ENCODE measurements at regions not wholly inside any gene's neighbourhood (a gene's known extent, or its start where the extent isn't known, plus 50 kb on each side); places are given as distances from the start of the nearest gene placed in this dataset.

DNA sequence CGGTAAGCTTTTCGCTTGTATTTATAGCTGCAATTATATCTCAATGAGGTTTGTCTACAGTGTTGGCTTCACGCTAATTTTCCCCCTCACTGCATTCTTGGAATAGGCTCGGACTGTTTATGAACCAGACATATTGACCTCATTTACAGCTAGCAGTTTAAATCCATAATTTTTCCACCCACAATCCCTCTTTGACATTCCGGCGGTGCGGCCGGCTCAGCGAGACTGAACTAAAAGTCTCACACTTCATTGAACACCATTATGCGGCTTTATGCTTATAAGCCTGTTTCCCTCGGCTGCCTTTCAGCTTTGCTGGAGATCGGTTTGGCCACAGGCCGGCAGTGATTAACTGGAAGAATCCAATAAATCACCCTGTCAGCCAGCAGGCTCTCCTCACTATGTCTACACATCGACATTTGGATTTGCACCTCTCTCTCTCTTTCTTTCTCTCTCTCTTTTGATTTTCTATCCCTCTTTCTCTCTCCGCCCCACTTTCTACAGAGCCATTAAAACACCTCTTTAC is 315.0 kb upstream of the TLE4 start:
- peak overlapping the region; percentile 7; the same call in 1 of the 2 replicates for H3K4me3 ChIP-seq
- peak; percentile 69 for DNase-seq
- H3K9me3 ChIP-seq = no peaks in the 10 kb centered on the region
- H3K36me3 ChIP-seq = no peaks in the 10 kb centered on the region
- H3K27me3 ChIP-seq = no peaks in the 10 kb centered on the region

DNA sequence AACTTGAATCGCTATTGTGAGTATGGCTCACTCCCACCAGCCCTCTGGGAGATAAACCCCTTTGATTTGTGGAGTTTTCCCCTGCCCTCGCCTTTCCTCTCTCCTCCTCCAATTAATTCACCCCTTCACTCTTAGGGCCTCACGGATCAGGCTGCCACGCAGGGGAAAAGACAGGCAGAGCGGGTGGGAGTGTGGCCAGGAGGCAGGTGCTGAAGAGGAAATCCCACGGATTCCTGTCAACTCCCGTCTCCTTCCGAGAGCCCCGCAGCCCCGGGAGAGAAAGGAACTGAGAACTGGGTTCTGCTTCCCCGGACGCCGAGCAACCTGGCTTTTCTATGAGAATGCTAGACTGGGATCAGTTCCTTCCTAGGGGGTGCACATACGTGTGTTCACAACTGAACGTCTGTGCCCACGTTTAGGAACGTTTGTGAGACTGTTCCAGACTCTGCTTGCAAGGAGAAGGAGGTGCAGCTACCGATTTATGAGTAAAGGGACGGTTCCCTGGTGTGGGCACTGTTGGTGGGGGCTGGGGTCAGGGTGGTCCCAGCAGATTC is 314.5 kb upstream of the TLE4 start:
- H3K36me3 ChIP-seq = no peaks in the 10 kb centered on the region
- no peaks in the 10 kb centered on the region for H3K27me3 ChIP-seq
- H3K9me3 ChIP-seq = no peaks in the 10 kb centered on the region
- H3K4me3 ChIP-seq = no peak overlapping the region
- DNase-seq = peak; percentile 2

DNA sequence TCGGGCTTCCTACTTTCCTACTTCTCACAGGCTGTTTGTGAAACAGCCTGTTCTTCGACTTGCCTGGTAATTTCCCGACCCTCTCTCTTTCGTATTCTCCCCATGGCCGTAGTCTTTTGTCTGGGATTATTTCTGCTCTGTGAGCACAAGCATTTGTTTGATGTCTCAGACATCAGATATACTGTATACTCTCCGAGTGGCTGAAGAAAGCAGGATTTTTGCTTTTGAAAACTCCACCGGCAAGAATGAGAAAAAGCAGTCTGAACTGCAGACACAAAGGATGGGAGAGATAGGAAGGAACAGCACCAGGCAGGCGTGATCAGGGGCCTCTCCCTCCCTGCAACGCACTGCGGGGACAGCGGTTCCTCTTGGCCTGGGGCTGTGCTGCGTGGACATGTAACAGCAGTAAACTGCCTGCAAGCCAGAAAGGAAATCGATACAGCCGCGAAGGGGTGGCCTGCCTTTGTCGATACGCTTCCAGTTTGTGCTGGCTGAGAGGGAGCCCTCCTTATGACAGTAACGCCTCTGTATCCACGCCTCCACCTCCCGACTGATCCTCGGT is 313.9 kb upstream of the TLE4 start:
- Histone ChIP-seq H3K27me3 (no peaks in the 10 kb centered on the region), H3K4me3 (no peak overlapping the region), H3K36me3 (no peaks in the 10 kb centered on the region), H3K9me3 (no peaks in the 10 kb centered on the region)
- no peak for DNase-seq

DNA sequence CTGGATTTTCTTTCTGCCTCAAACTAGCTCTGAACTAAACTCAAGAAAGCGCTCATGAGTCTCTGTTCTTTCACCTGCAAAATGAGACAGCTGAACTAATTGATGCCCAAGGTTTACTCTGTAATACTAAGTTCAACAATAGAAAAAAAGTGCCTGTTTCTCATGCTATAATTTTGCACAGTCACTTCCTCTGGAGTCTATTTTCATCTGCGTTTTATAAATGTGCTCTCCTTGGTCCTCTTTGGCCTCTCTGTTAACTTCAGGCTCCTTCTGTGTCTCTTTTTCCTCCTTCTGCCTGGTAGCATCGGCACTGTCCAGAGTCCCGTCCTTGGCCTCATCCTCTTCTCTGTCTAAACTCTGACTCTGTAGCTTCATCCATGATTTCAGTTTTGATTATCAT is 311.9 kb upstream of the TLE4 start:
- DNase-seq = no peak
- no peaks in the 10 kb centered on the region for H3K36me3 ChIP-seq
- no peaks in the 10 kb centered on the region for H3K9me3 ChIP-seq
- H3K27me3 ChIP-seq = no peaks in the 10 kb centered on the region
- H3K4me3 ChIP-seq = no peak overlapping the region

DNA sequence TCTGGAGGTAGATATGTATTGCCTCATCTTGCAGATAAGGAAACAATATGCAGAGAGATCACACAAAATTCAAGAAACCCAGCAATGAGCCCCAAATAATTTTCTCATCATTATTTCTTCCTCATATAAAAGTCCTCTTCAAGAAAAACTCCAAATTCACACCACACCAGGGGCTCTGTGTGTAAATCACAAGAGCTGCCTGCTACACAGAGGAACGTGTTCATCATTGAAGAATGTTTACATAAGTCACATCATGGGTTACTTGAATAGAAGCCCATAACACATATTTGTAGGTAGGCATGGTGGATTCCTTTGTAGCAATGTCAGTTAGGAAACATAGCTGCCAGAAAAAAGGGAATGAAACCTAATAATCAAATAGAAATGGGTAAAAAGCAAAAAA is 308.1 kb upstream of the TLE4 start:
- no peaks in the 10 kb centered on the region for H3K36me3 ChIP-seq
- H3K4me3 ChIP-seq = no peak overlapping the region
- no peaks in the 10 kb centered on the region for H3K27me3 ChIP-seq
- DNase-seq = no peak
- H3K9me3 ChIP-seq = no peaks in the 10 kb centered on the region

DNA sequence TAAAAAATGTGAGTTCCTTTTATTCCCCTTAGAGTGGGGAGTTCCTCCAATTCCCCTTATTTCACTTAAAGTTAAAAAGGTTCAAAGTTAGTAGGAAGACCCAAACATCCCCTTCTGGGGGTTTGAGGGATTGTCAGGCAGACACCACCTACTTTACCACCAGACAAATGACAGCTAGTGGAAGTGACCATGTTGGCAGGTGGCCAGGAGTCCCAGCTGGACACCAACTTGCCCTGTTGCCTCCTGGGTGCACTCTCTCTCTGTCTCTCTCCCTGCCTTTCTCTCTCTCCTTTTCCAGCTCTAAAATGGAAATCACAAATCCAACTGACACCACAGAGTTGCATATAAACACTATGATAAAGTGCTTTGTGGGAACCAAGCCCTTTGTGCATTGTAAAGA is 307.7 kb upstream of the TLE4 start:
- DNase-seq = no peak
- no peaks in the 10 kb centered on the region for H3K27me3 ChIP-seq
- H3K4me3 ChIP-seq = no peak overlapping the region

DNA sequence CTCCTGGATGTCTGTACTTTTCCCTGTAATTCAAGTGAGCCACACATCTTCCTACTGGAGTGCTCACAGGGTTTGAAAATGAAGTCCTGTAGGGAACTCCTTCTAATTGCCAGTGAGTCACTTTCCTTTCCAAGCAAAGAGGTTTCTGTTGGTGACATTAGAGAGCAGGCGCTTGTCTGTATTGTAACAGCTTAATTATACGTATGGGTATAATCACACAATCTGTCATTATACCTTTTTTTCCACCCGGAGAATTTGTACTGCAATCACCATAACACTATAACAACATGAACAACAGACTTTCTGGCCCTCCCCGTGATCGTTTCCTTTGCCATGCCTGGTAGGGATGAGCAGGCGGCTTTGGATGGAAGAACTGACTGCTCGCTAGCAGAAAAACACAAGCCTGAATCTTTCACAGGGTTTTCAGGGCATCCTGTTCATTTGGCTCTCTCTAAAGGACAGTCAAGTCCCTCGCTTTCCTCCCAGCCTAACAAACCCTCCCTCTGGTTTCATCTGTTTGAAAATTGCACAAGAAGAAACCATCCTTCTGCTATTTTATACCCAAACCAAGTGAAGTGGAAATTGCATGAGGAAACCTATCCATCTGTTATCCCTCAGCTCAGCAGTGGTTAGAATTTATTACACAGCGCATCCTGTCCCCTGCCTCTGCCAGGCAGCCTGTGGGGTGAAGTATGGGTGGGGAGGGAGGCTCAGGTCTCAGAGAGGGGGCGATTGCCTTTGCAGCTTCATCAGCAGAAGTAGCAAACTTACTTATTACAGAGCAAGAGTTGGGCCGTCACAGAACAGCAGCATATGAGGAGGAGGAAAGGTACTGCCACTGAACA is 307.0 kb upstream of the TLE4 start:
- DNase-seq = no peak
- no peaks in the 10 kb centered on the region for H3K9me3 ChIP-seq
- H3K27me3 ChIP-seq = no peaks in the 10 kb centered on the region
- no peak overlapping the region for H3K4me3 ChIP-seq
- H3K36me3 ChIP-seq = no peaks in the 10 kb centered on the region

More for the DNA sequence above, 307.7 kb upstream of the TLE4 start:
- H3K36me3 ChIP-seq = no peaks in the 10 kb centered on the region
- H3K9me3 ChIP-seq = no peaks in the 10 kb centered on the region

DNA sequence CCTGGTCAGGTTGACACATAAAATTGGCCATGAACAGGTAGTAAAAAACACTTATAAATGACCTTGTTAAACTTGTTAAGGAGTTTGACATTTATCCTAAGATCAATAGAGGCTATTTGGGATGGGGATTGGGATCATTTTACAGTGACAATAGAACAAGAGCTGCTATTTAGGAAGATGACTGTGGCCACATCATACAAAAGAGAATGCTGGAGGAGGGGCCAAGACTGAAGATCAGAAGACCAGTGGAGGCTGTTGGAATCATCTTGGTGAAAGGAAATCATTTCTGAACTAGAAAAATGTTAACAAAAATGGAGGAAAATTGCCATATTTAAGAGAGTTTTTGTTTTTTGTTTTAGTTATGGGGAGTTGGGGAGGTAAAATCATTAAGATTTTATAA is 304.8 kb upstream of the TLE4 start:
- no peaks in the 10 kb centered on the region for H3K9me3 ChIP-seq
- no peaks in the 10 kb centered on the region for H3K27me3 ChIP-seq

DNA sequence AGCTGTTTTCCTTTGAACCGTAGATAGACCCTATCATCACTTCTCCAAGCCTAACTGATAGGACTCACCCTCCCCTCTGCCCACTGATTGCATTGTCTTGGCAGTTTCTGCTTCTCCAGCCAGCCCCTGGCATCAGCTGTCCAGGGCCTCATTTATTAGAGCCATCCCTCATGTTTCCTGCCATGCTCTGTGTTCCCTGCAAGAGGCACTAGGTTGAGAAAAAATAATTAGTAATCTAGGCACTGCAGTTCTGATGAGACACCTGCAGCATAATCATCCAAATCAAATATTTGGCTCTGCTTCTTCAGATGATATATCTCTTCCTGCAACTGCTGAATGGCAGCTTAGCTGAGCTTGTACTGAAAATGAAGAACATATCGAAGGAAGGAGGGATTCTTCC is 303.0 kb upstream of the TLE4 start:
- H3K9me3 ChIP-seq = no peaks in the 10 kb centered on the region
- H3K4me3 ChIP-seq = no peak overlapping the region
- H3K36me3 ChIP-seq = no peaks in the 10 kb centered on the region
- no peak for DNase-seq
- no peaks in the 10 kb centered on the region for H3K27me3 ChIP-seq

More for the DNA sequence above, 304.8 kb upstream of the TLE4 start:
- DNase-seq = no peak
- Histone ChIP-seq H3K4me3 (no peak overlapping the region), H3K36me3 (no peaks in the 10 kb centered on the region)

DNA sequence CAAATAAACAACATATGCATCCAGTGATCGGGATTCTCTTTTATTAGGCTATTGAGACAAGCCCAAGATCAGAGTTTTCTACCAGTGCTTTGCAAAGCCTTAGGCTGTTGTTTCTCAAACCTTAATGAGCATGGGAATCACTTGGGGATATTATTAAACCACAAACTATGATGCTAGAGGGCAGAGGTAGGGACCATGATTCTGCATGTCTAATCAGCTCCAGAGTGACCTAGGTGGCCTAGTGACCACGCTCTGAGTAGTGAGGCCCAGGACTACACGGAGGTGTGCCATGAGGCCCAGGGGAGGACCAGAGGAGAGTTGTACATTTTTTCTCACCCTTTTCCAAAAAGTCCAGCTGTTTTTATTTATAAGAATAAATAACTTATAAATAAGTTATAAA is 298.5 kb upstream of the TLE4 start:
- no peaks in the 10 kb centered on the region for H3K9me3 ChIP-seq
- H3K4me3 ChIP-seq = no peak overlapping the region
- H3K36me3 ChIP-seq = no peaks in the 10 kb centered on the region
- no peak for DNase-seq
- no peaks in the 10 kb centered on the region for H3K27me3 ChIP-seq

DNA sequence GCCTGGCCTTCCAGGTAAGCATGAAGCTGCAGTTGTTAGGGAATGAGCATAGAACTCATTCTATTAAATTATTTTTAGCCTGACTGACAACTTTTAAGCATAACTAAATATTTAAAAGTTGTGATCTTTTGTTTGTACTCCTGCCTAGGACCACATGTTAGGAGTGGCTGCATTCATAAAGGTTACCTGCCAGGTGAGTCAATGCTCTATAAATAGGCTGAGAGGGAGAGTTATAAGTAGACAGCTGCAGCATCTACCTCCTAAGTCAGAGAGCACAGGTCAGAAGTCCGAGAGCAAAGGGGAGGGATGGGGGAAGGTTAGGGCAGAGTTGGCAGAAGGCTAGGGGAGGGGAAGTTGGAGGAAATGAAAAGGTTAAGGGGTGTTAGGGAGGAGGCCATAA is 292.4 kb upstream of the TLE4 start:
- Histone ChIP-seq H3K36me3 (no peaks in the 10 kb centered on the region), H3K9me3 (no peaks in the 10 kb centered on the region), H3K4me3 (no peak overlapping the region), H3K27me3 (no peaks in the 10 kb centered on the region)
- no peak for DNase-seq

DNA sequence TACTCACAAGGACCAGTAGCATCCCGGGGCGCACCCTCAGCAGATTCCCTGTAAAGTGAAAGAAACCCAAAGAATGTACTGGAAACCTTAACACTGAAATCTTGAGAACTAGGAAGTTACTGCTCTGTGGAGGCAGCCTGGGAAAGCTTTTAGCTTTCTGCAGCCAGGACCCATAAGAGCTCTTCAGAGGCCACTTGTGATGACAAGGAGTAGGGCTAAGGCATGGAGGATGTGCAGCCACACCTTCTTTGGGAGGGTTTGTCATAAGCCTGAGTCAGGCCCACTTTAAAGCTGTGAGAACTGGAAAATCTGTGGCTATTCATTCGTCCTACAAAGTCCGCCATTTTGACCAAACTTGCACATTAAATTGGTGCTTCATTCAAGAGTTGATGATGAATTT is 291.1 kb upstream of the TLE4 start:
- no peak for DNase-seq
- Histone ChIP-seq H3K4me3 (no peak overlapping the region), H3K27me3 (no peaks in the 10 kb centered on the region), H3K36me3 (no peaks in the 10 kb centered on the region), H3K9me3 (no peaks in the 10 kb centered on the region)

DNA sequence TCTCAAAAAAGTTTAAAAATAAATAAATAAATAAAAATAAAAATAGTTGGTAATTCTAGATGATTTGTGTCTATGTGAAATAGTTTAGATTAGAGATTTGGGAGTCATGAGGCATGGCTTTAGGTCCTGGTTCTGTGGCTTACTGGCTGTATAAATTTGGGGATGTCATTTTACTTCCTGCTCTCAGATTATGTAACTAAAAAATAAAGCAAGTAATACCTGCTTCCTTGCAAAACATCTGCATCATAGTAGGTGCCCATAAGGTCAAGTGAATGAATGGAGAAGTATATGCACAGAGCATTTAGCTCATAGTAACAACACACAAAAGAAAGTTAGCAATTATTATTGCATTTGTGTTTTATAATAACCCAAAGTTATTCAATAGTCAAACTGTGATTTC is 287.7 kb upstream of the TLE4 start:
- Histone ChIP-seq H3K4me3 (no peak overlapping the region), H3K36me3 (no peaks in the 10 kb centered on the region), H3K9me3 (no peaks in the 10 kb centered on the region), H3K27me3 (no peaks in the 10 kb centered on the region)
- DNase-seq = no peak

DNA sequence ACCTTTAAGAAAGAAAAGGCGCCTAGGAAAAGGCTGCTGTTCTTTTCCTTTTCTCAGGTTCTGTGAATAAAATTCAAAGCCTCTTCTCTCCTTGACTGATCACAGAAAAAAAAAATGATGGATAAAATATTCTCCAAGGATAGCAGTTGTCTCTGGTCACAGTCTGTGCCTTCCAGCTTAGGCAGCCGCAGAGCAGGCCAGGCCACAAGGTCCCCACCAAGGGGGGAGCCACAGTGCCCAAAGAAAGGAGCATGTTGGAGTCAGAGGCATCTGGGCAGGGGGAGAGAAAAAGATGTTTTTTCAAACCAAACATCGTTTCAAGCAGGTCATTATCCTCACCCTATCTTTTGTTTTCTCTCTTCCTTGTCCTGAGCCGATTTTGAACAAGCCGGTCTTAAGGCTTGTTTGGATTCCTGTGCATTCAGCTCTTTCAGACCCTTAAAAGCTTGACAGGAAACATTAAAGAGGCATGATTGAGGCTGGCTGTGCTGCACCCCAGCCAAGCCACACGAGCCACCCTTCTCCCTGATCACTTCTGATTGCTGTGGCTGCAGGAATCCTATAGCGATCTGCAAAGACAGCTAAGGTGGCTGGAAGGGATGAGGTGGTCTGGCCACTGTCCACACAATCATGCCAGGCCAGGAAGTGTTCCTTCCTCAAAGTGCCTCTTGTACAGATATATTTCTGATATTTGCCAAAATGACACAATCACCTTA is 284.6 kb upstream of the TLE4 start:
- Histone ChIP-seq H3K4me3 (no peak overlapping the region), H3K27me3 (no peaks in the 10 kb centered on the region), H3K9me3 (no peaks in the 10 kb centered on the region), H3K36me3 (no peaks in the 10 kb centered on the region)
- DNase-seq = no peak

DNA sequence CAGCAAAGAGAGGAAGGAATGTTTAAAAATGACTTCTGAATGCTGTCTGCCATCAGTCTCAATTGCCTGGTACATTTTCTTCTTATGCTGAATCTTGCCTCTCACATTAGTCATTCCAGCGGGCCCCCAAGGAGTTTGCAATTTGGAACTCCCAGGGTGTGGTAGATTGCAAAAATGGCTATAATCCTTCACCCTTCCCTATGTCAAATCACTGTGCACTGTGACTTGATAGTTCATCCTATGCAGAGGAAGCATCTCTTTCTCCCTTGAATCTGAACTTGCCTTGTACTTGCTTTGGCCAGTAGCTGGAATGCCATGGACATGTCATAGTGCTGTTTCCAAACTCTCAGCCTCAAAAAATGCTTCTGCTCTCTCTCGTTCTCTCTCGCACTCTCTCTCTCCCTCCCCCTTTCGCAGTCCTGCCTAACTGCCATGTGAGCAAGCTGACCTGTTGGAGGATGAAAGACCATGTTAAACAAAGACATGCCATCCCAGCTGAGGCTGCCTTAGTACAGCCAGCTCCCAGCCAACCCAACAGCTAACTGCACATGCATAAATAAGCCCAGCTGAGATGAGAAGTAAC is 284.0 kb upstream of the TLE4 start:
- Histone ChIP-seq H3K4me3 (no peak overlapping the region), H3K9me3 (no peaks in the 10 kb centered on the region), H3K27me3 (no peaks in the 10 kb centered on the region), H3K36me3 (no peaks in the 10 kb centered on the region)
- DNase-seq = no peak

DNA sequence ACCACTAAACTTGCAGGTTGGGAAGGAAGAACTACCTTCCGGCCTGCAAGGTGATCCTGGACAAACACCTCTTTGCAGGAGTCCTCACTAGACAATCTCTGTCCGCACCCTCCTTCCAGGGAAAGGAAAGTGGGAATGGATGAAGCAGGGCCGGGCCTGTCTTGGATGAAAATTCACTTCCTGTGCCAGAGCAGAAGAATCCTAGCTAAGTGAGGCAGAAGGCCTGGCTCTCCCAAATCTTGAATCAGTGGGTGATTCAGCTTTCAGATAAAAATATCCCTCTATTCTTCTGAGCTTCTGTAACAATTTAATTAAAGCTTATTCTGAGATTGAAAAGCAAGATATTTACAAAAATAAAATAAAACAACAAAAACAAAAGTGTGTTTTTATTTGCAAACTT is 281.9 kb upstream of the TLE4 start:
- Histone ChIP-seq H3K4me3 (no peak overlapping the region), H3K27me3 (no peaks in the 10 kb centered on the region), H3K9me3 (no peaks in the 10 kb centered on the region), H3K36me3 (no peaks in the 10 kb centered on the region)
- DNase-seq = no peak

DNA sequence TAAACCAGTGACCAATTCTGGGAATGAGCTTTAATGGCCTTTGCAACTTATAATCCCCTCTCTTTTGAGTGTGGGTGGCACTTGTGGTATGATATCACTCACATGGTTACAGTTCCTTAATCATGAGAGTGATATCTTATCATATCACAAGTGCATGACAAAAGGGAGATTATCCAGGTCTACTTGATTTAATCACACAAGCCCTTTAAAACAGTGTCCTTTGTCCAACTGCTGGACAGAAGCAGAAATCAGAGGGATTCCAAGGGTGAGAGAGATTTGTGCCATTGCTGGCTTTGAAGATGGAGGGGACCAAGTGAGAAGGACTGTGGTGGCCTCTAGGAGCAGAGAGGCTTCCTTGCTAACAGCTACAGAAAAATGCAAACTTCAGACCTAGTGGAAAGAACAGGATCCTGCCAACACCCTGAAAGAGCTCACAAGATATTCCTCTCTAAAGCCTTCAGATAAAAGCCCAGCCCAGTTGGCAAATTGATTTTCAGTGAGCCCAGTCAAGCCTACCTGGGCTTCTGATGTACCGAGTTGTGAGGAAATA is 279.0 kb upstream of the TLE4 start:
- H3K27me3 ChIP-seq = no peaks in the 10 kb centered on the region
- H3K36me3 ChIP-seq = no peaks in the 10 kb centered on the region
- no peak for DNase-seq
- no peak overlapping the region for H3K4me3 ChIP-seq
- H3K9me3 ChIP-seq = no peaks in the 10 kb centered on the region
